ENCODE measurements at regions not wholly inside any gene's neighbourhood (a gene's known extent, or its start where the extent isn't known, plus 50 kb on each side); places are given as distances from the start of the nearest gene placed in this dataset.
"Not testable (repeated sequence)": the region's sequence is repeated elsewhere in the genome, so short reads cannot be mapped to it uniquely, and the experiment has no call there.

- no peaks in the 10 kb centered on the region for H3K36me3 ChIP-seq (ENCODE audit: control insufficient read depth, insufficient read depth, low read length, severe bottlenecking)
- peak; percentile 9 for DNase-seq (ENCODE audit: low read depth)
- peaks cover 19% of the 10 kb centered on the region for H3K27me3 ChIP-seq (replicated peaks; ENCODE audit: control insufficient read depth, insufficient read depth, low read length)
- H3K9ac ChIP-seq (ENCODE audit: low read length), result no peak overlapping the region
- no peaks in the 10 kb centered on the region for H3K4me1 ChIP-seq (ENCODE audit: control insufficient read depth, insufficient read depth, low read length)
- no peaks in the 10 kb centered on the region for H3K9me3 ChIP-seq (ENCODE audit: control insufficient read depth, low read length)
- no peak overlapping the region for H3K4me3 ChIP-seq (ENCODE audit: low read length)
Observed at GRCh38 chr13:60214213-60215055, 50.7 kb upstream of the DIAPH3 start.

GRCh38 chr13:60220072-60220471 lies 56.3 kb upstream of the DIAPH3 start:
- H3K9me3 ChIP-seq (ENCODE audit: control insufficient read depth, low read length), result no peaks in the 10 kb centered on the region

GRCh38 chr13:60221581-60221980 lies 57.9 kb upstream of the DIAPH3 start:
- DNase-seq (ENCODE audit: low read depth), result no peak

More at GRCh38 chr13:60220072-60220471, 56.3 kb upstream of the DIAPH3 start:
- no peak overlapping the region for H3K9ac ChIP-seq (ENCODE audit: low read length)
- no peak overlapping the region for H3K4me3 ChIP-seq (ENCODE audit: low read length)
- no peaks in the 10 kb centered on the region for H3K4me1 ChIP-seq (ENCODE audit: control insufficient read depth, insufficient read depth, low read length)
- DNase-seq (ENCODE audit: low read depth), result no peak
- no peaks in the 10 kb centered on the region for H3K36me3 ChIP-seq (ENCODE audit: control insufficient read depth, insufficient read depth, low read length, severe bottlenecking)
- H3K27me3 ChIP-seq (replicated peaks; ENCODE audit: control insufficient read depth, insufficient read depth, low read length), result peaks cover 18% of the 10 kb centered on the region

GRCh38 chr13:60226507-60226906 lies 62.8 kb upstream of the DIAPH3 start:
- H3K9me3 ChIP-seq (ENCODE audit: control insufficient read depth, low read length), result no peaks in the 10 kb centered on the region
- DNase-seq (ENCODE audit: low read depth), result peak; percentile 28
- H3K4me1 ChIP-seq (ENCODE audit: control insufficient read depth, insufficient read depth, low read length), result peaks cover 2% of the 10 kb centered on the region
- peaks cover 10% of the 10 kb centered on the region for H3K27me3 ChIP-seq (replicated peaks; ENCODE audit: control insufficient read depth, insufficient read depth, low read length)
- H3K4me3 ChIP-seq (ENCODE audit: low read length), result no peak overlapping the region
- H3K9ac ChIP-seq (ENCODE audit: low read length), result no peak overlapping the region
- H3K36me3 ChIP-seq (ENCODE audit: control insufficient read depth, insufficient read depth, low read length, severe bottlenecking), result no peaks in the 10 kb centered on the region

More at GRCh38 chr13:60221581-60221980, 57.9 kb upstream of the DIAPH3 start:
- H3K4me1 ChIP-seq (ENCODE audit: control insufficient read depth, insufficient read depth, low read length), result no peaks in the 10 kb centered on the region
- no peaks in the 10 kb centered on the region for H3K9me3 ChIP-seq (ENCODE audit: control insufficient read depth, low read length)
- H3K27me3 ChIP-seq (replicated peaks; ENCODE audit: control insufficient read depth, insufficient read depth, low read length), result peaks cover 11% of the 10 kb centered on the region
- H3K4me3 ChIP-seq (ENCODE audit: low read length), result no peak overlapping the region
- no peaks in the 10 kb centered on the region for H3K36me3 ChIP-seq (ENCODE audit: control insufficient read depth, insufficient read depth, low read length, severe bottlenecking)
- no peak overlapping the region for H3K9ac ChIP-seq (ENCODE audit: low read length)

GRCh38 chr13:60227158-60227557 lies 63.4 kb upstream of the DIAPH3 start:
- H3K4me1 ChIP-seq (ENCODE audit: control insufficient read depth, insufficient read depth, low read length), result peaks cover 2% of the 10 kb centered on the region
- H3K36me3 ChIP-seq (ENCODE audit: control insufficient read depth, insufficient read depth, low read length, severe bottlenecking), result no peaks in the 10 kb centered on the region
- H3K9ac ChIP-seq (ENCODE audit: low read length), result no peak overlapping the region
- H3K4me3 ChIP-seq (ENCODE audit: low read length), result no peak overlapping the region
- H3K27me3 ChIP-seq (replicated peaks; ENCODE audit: control insufficient read depth, insufficient read depth, low read length), result peaks cover 10% of the 10 kb centered on the region
- H3K9me3 ChIP-seq (ENCODE audit: control insufficient read depth, low read length), result no peaks in the 10 kb centered on the region
- no peak for DNase-seq (ENCODE audit: low read depth)

GRCh38 chr13:60229708-60230272 lies 66.1 kb upstream of the DIAPH3 start:
- no peaks in the 10 kb centered on the region for H3K36me3 ChIP-seq (ENCODE audit: control insufficient read depth, insufficient read depth, low read length, severe bottlenecking)
- H3K27me3 ChIP-seq (replicated peaks; ENCODE audit: control insufficient read depth, insufficient read depth, low read length), result peaks cover 22% of the 10 kb centered on the region
- no peak overlapping the region for H3K4me3 ChIP-seq (ENCODE audit: low read length)
- peaks cover 2% of the 10 kb centered on the region for H3K4me1 ChIP-seq (ENCODE audit: control insufficient read depth, insufficient read depth, low read length)
- no peak for DNase-seq (ENCODE audit: low read depth)
- no peaks in the 10 kb centered on the region for H3K9me3 ChIP-seq (ENCODE audit: control insufficient read depth, low read length)
- H3K9ac ChIP-seq (ENCODE audit: low read length), result no peak overlapping the region

- H3K4me3 ChIP-seq (ENCODE audit: low read length), result no peak overlapping the region
Observed at GRCh38 chr13:60230593-60230992, 66.9 kb upstream of the DIAPH3 start.

GRCh38 chr13:60242043-60242595 lies 78.4 kb upstream of the DIAPH3 start:
- Histone ChIP-seq H3K9ac (ENCODE audit: low read length) (no peak overlapping the region), H3K27me3 (replicated peaks; ENCODE audit: control insufficient read depth, insufficient read depth, low read length) (peaks cover 4% of the 10 kb centered on the region)
- DNase-seq (ENCODE audit: low read depth), result no peak

More at GRCh38 chr13:60230593-60230992, 66.9 kb upstream of the DIAPH3 start:
- Histone ChIP-seq H3K9ac (ENCODE audit: low read length) (no peak overlapping the region), H3K27me3 (replicated peaks; ENCODE audit: control insufficient read depth, insufficient read depth, low read length) (peaks cover 20% of the 10 kb centered on the region), H3K4me1 (ENCODE audit: control insufficient read depth, insufficient read depth, low read length) (peaks cover 2% of the 10 kb centered on the region), H3K9me3 (ENCODE audit: control insufficient read depth, low read length) (no peaks in the 10 kb centered on the region), H3K36me3 (ENCODE audit: control insufficient read depth, insufficient read depth, low read length, severe bottlenecking) (no peaks in the 10 kb centered on the region)
- DNase-seq (ENCODE audit: low read depth), result peak; percentile 5

GRCh38 chr13:60244381-60244780 lies 80.7 kb upstream of the DIAPH3 start:
- H3K4me3 ChIP-seq (ENCODE audit: low read length), result no peak overlapping the region
- H3K27me3 ChIP-seq (replicated peaks; ENCODE audit: control insufficient read depth, insufficient read depth, low read length), result no peaks in the 10 kb centered on the region
- H3K9me3 ChIP-seq (ENCODE audit: control insufficient read depth, low read length), result no peaks in the 10 kb centered on the region
- no peaks in the 10 kb centered on the region for H3K4me1 ChIP-seq (ENCODE audit: control insufficient read depth, insufficient read depth, low read length)
- H3K9ac ChIP-seq (ENCODE audit: low read length), result no peak overlapping the region
- no peak for DNase-seq (ENCODE audit: low read depth)
- H3K36me3 ChIP-seq (ENCODE audit: control insufficient read depth, insufficient read depth, low read length, severe bottlenecking), result no peaks in the 10 kb centered on the region

More at GRCh38 chr13:60242043-60242595, 78.4 kb upstream of the DIAPH3 start:
- no peaks in the 10 kb centered on the region for H3K36me3 ChIP-seq (ENCODE audit: control insufficient read depth, insufficient read depth, low read length, severe bottlenecking)
- H3K4me3 ChIP-seq (ENCODE audit: low read length), result no peak overlapping the region
- H3K4me1 ChIP-seq (ENCODE audit: control insufficient read depth, insufficient read depth, low read length), result no peaks in the 10 kb centered on the region
- no peaks in the 10 kb centered on the region for H3K9me3 ChIP-seq (ENCODE audit: control insufficient read depth, low read length)

- not testable (repeated sequence) for H3K9ac ChIP-seq (ENCODE audit: low read length); H3K36me3 ChIP-seq (ENCODE audit: control insufficient read depth, insufficient read depth, low read length, severe bottlenecking); H3K4me1 ChIP-seq (ENCODE audit: control insufficient read depth, insufficient read depth, low read length); DNase-seq (ENCODE audit: low read depth); H3K27me3 ChIP-seq (replicated peaks; ENCODE audit: control insufficient read depth, insufficient read depth, low read length); H3K4me3 ChIP-seq (ENCODE audit: low read length); H3K9me3 ChIP-seq (ENCODE audit: control insufficient read depth, low read length)
Observed at GRCh38 chr13:60251419-60251818, 87.7 kb upstream of the DIAPH3 start.

- Histone ChIP-seq H3K4me3 (ENCODE audit: low read length) (no peak overlapping the region), H3K36me3 (ENCODE audit: control insufficient read depth, insufficient read depth, low read length, severe bottlenecking) (no peaks in the 10 kb centered on the region), H3K27me3 (replicated peaks; ENCODE audit: control insufficient read depth, insufficient read depth, low read length) (peaks cover 5% of the 10 kb centered on the region), H3K4me1 (ENCODE audit: control insufficient read depth, insufficient read depth, low read length) (no peaks in the 10 kb centered on the region), H3K9me3 (ENCODE audit: control insufficient read depth, low read length) (peaks cover 12% of the 10 kb centered on the region), H3K9ac (ENCODE audit: low read length) (no peak overlapping the region)
- no peak for DNase-seq (ENCODE audit: low read depth)
Observed at GRCh38 chr13:60258349-60258748, 94.6 kb upstream of the DIAPH3 start.

All from adipocyte (in vitro differentiated cells).